Limb (tissue), 2 donors: ENCODE measurements at regions not wholly inside any gene's neighbourhood (a gene's known extent, or its start where the extent isn't known, plus 50 kb on each side); places are given as distances from the start of the nearest gene placed in this dataset.
"Not testable (repeated sequence)": the region's sequence is repeated elsewhere in the genome, so short reads cannot be mapped to it uniquely, and the experiment has no call there.

Experiments used
- DNase-seq, 2 donors: peaks; one replicate each; pipeline ENCODE4 v3.0.0-alpha.2; 2016; ENCODE audit errors: extremely low spot score in 2 of 2

DNA sequence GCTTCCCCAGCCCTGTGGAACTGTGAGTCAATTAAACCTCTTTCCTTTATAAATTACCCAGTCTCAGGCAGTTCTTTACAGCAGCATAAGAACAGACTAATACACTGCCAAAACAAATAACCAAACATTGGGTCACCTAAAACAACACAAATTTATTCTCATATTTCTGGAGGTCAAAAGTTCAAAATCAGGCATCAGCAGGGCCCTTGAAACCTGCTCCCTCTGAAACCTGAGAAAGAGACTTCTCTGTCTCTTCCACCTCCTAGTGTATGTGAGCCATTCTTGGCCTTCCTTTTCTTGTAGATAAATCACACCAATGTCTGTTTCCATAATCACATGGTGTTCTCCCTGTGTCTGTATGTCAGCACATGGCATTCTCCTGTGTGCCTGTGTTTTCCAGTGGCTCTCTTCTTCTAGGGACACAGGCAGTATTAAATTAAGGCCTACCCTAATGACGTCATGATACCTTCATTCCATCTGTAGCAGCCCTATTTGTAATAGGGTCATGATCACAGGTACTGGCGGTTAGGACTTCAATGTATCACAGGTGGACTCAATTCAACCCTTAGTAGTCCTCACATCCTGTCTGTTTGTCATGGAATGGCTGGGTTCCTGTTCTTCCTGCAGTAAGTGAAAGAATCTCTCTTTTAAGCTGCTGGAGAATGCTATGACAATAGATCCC, 147.3 kb upstream of the CLNK start:
- DNase-seq = no peak

DNA sequence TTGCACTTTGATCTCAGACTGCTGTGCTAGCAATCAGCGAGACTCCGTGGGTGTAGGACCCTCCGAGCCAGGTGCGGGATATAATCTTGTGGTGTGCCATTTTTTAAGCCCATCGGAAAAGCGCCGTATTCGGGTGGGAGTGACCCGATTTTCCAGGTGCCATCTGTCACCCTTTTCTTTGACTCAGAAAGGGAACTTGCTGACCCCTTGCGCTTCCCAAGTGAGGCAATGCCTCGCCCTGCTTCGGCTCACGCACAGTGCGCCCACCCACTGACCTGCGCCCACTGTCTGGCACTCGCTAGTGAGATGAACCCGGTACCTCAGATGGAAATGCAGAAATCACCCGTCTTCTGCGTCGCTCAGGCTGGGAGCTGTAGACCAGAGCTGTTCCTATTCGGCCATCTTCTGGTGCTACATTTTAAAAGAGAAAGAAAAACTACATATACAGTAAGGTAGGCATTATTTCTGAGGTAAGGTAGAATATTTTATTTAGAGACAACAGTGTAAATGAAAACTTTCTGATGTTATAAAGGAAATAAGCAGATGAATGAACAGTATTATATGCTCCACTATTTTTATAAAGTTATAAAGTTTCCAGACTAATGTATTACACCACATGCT, 144.5 kb upstream of the CLNK start:
- not testable (repeated sequence) for DNase-seq

DNA sequence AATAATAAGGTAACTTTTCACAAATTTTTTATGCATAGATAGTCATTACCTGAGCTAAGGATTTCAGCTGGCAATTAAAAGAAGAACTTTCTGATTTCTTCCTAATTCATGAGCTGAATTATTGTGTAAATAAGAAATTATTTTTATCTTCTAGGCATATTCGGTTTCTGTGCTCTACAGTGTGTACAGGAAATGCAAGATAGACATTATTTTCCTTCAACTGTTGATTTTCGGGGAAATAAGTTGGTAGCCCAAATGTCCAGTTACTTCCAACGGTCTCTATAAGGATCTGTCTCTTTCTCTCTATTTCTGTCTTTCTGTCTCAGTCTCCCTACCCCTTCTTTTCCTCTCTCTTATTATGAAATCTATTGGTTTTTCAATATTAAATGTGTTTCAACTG, 137.3 kb upstream of the CLNK start:
- no peak for DNase-seq

DNA sequence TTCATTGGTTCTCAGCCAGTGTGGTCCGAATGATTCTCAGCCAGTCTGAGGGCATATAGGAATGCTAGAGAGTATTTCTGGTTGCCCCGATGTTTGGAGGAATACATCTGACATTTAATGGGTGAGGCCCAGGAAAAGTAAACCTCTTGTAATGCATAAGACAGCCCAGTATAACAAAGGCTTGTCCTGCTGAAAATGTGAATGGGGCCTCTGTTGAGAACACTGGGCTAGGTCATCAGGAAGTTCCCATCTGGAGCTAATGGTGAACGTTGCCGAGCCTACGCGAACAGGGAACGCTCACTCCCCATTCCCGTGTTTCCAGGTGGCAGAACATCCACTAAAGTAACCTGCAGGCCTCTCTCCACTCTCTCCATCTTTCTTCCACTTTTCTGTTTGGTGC, 132.0 kb upstream of the CLNK start:
- no peak for DNase-seq

DNA sequence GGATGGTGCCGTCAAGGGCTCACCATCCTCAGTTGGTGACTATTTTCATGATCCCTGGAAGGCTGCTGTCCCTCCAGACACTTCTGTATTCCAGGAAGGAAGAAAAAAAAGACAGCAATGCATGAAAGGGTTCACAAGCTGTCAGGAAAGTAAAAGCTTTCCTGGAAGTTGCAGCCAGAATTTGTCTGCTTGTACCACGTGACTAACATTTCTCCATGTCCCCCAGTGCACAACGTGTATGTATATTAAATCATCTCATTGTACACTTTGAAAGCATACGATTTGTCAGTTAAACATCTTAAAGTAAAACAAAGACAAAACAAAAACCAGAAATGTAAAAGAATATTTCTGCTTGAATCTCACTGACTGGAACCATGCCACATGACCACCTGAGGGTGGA, 127.4 kb upstream of the CLNK start:
- DNase-seq = peak in 1 of 2 donors; percentile 33

DNA sequence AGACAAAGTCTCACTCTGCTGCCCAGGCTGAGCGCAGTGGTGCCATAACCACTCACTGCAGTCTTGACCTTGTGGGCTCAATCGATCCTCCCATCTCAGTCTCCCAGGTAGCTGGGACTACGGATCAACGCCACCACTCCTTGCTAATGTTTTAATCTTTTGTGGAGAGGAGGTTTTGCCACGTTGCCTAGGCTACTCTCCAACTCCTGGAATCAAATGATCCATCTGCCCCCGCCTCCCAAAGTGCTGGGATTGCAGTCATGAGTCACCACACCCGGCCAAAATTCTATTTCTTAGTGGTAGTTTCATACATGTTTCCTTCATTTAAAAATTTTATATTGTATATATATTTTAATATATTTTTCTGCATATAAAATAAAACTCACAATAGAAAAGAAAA, 125.8 kb upstream of the CLNK start:
- no peak for DNase-seq

DNA sequence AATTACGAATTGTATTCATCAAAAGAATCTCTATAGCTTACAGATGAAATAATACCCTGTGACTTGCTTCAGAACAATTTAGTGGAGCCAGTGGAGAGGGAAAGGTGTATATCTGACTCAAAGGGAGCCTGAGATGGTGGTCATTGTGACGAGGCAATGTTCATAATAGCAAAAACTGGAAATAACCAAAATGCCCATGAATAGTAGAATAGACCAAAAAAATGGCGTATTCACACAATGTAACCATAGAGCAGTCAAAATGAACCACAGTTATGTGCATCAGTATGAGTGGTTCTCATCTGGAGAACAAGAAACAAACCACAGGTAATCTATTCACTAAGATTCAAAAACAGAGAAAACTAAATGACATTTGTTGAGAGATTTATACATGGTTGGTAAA, 125.3 kb upstream of the CLNK start:
- DNase-seq = no peak

DNA sequence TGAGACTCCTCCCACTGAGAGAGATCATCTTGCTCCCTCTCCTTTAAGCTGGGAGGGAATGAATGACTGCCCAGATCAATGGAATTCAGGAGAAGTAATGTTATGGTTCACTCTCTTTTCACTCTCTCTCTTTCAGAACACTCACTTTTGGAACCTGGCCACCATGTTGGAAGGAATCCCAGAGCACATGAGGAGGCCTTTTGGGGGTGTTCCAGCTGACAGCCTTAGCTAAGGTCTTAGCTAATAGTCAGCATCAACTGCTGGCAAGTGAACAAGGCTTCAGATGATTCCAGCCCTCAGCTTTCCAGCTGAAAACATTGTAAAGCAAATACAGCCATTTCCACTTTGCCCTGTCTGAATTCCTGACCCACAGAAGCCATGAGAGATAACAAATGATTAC, 124.0 kb upstream of the CLNK start:
- peak; percentile 76 to 79 for DNase-seq

DNA sequence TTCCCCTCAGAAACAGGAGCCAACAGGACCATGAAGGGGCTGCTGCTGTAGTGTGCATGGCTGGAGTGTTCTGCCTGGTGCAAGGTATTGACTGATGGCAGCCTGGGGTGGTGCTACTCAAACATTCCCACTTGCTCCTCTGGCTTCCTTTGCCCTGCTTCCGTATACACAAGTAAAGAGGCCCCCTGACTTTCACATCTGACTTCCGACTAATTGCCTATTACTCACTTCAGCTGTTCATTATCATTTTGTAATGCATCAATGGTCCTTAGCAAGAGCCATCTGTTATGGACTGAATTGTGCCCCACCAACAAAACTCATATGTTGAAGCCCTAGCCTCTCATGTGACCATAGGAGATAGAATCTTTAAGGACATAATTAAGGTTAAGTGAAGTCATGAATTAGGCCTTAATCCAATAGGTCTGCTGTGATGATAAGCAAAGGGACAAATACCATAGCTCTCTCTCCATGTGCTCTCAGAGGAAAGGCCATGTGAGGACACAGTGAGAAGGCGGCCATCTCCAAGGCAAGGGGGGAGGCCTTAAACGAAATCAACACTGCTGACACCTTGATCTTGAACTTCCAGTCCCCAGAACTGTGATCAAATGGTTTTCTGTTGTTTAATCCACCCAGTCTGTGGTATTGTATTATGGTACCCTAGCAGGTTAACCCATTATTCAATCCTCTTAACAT, 122.5 kb upstream of the CLNK start:
- no peak for DNase-seq

DNA sequence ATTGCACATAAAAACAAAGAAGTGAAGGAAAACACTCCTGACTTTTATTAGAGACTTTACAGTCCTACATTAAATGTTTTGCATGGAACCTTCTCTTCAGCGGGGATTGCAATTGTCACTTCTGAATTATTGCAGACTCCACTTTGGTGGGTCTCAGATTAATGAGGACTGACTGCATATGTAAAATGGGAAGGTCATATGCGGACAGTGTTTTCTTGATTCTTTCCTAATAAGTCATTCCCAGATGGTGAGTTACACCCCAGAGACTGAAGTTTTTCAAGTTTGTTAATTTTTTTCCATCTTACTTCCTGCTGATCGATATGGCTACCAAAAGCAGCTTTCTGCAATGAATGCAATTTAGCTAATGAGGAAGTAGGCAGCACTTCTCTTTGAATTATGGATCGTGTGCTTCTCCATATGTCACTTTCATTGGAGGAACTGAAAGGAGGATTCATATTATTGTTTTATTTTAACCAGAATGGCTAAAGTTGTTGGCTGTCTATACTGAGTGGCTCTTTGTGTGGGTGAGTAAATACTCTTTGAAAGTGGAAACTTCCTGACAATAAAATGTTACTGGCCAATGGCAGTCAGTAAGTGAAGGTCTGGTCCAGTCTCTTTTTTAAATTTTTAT, 119.3 kb upstream of the CLNK start:
- DNase-seq = no peak

DNA sequence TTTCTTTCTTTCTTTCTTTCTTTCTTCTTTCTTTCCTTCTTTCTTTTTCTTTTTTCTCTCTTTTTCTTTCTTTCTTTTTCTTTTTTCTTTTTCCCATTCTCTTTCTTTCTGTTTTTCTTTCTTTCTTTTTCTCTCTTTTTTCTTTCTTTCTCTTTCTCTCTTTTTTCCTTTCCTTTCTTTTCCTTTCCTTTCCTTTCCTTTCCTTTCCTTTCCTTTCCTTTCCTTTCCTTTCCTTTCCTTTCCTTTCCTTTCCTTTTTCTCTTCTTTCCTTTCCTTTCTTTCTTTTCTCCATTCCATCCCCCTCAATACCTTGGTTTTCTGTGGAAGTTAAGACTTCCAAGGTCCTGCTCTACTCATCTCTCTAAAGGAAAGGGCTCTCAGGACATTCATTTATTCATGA, 102.8 kb upstream of the CLNK start:
- no peak for DNase-seq

DNA sequence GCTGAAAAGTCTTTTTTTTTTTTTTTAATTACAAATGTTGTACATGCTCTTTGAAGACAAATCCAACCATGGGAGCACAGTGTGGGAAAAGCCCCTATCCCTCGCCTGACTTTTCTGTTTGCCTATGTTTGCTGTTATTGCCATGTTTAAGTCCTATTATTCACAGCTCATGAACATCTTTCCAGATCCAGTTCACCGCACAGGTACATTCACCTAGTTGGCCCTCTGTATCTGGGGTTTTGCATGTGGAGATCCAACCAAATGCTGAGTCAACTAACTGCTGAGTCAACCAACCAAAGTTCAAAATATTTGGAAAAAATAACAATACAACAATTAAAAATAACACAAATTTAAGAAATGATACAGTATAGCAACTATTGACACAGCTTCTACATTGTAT, 100.1 kb upstream of the CLNK start:
- no peak for DNase-seq

DNA sequence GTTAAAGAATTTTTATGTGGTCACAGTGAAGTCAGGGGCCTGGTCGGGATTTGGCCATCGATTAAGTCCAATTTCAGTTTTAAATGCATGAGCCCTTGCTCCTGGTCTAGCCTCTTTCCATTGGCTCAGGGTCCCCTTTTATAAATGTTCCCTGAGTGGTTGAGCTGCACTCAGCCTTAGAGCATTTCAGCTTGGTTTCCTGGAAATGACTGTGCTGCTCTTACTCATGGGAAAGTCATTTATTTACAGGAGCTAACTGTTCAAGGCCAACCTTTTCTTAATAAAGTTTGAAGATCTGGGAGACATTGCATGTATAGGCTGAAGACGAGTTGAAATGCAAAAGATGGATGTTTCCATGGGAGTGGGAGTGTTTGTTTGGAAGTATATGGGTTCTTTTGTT, 98.8 kb upstream of the CLNK start:
- peak in 1 of 2 donors; percentile 10 for DNase-seq

DNA sequence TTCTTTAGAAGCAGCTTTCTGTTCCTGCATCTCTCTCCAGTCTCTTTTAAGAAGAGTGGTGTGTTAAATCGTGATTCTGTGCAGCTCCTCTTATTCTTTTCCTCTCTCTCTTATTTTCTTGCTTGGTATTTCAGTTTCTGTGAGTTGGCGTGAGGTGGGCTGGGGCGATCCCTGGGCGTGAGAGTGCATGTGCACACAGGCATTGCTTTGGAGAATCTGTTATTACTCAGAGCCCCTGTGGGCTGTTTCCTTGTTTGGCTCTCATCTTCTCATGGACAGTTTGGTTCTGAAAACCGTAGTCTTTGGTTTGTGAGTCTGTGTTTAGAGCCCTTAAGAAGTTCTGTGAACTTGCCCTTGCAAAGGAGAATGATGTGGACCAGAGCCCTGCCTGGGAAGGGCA, 97.2 kb upstream of the CLNK start:
- no peak for DNase-seq

DNA sequence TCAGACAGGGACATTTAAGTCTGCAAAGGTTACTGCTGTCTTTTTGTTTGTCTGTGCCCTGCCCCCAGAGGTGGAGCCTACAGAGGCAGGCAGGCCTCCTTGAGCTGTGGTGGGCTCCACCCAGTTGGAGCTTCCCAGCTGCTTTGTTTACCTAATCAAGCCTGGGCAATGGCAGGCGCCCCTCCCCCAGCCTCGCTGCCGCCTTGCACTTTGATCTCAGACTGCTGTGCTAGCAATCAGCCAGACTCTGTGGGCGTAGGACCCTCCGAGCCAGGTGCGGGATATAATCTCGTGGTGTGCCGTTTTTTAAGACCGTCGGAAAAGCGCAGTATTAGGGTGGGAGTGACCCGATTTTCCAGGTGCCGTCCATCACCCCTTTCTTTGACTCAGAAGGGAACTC, 96.2 kb upstream of the CLNK start:
- DNase-seq = not testable (repeated sequence)

DNA sequence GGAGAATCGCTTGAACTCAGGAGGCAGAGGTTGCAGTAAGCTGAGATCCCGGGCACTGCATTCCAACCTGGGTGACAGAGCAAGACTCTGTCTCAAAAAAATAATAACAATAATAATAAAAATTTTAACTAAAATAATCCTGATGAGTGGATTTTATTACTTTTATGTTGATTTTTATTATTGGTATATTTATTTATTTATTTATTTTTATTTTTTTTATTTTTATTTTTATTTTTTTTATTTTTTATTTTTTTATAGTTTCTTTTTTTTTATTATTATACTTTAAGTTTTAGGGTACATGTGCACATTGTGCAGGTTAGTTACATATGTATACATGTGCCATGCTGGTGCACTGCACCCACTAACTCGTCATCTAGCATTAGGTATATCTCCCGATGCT, 90.6 kb upstream of the CLNK start:
- DNase-seq = not testable (repeated sequence)

DNA sequence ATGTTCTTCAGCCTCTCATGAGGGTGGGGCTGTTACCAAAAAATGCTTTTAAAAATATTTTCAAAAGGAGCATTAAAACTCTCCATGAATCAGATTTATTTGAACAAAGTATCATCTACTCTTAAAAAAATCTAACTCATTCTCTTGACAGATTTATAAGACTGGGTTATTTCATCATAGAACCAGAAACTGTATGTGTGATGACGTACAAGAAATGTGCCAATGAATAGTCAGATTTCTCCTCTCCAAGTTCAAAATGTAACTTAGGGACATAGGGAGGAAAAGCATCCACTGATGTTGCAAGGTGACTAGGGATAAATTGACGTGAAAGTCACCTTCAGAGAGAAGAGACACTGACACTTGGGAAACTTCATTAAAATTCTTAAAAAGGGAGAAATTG, 89.1 kb upstream of the CLNK start:
- no peak for DNase-seq

DNA sequence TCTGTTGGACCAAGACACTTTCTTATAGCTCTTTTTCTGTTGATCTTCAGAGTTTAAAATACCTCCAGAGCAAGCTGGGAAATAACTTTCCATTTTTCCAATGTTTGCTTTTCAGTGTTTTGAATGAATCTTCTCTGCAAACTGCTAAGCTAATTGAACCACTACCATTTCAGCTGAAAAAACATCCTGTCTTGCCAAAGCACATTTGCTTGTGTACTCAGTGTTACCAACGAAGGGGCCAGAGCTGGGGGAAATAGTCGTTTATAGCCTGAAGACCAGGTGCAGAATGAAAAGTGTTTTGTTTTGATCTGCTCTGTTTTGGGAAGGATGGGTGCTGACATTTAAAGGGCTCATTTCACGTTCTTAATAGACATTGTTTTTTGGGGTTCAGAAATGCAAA, 88.4 kb upstream of the CLNK start:
- no peak for DNase-seq

DNA sequence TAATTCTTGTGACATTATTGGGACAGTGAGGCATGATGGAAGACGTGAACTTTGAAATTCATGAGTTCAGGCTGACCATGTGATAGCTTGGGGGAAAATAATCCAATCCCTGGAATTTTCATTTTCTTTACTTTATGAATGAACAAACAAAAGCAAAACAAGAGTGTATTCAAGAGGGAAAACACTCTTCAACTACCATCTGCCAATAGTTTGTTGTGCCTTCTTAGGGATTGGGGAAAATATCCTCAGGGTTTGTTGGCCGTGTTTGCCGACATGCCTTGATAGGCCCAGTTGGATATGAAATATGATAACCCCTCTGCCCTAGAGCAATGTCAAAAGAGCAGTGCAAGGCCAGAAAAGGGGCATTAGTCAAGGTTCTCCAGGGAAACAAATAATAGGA, 80.8 kb upstream of the CLNK start:
- no peak for DNase-seq

DNA sequence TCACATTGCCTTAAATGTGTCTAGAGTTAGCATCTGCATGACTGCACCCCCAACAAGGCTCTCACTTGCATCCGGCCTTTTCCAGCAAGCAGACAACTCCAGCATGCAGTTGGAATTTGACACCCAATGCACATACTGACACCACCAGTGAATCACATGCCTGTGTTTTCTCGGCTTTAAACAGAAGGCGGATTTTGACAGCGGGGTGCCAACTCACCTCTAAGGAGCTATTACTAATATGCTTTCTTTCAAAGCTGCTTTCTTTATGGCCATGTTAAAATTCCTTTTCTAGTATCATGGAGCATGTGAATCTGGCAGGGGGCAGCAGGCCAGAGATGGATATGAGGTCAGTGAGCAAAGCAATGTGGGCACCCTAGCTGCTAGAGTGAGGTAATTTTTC, 78.0 kb upstream of the CLNK start:
- DNase-seq = peak; percentile 35 to 40

DNA sequence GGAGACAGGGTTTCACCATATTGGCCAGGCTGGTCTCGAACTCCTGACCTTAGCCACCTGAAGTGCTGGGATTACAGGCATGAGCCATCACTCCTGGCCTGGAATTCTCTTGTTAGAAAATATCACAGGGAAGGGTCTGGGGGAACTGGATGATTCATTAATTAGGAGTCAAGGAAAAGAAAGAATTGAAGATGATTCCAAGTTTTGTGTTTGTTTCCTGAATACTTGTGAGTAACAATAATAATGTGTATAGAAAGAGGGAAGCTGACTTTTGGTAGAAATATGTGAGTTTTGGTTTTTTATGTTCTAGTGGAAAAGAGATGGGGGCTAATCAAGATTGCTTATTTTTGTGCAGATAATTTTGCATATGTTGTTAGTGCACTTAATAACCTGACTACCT, 77.3 kb upstream of the CLNK start:
- DNase-seq = no peak

DNA sequence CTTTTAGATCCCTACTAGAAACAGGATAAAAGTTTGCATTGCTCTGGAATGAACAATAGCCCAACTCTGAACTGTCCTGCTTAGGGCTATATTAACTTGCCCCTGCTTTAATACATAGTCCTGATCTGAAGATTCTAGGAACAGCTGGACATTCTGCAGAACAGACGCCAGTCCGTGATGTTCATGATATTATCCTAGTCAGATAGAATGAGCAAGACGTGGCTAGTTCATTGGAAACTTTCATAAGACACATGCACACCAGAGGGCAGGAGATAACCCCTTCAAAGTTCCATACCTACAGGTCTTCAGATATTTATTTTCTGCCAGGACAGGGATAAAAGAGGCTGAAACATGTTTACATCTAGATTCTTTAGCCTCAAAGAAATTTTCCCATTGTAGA, 75.5 kb upstream of the CLNK start:
- DNase-seq = no peak

DNA sequence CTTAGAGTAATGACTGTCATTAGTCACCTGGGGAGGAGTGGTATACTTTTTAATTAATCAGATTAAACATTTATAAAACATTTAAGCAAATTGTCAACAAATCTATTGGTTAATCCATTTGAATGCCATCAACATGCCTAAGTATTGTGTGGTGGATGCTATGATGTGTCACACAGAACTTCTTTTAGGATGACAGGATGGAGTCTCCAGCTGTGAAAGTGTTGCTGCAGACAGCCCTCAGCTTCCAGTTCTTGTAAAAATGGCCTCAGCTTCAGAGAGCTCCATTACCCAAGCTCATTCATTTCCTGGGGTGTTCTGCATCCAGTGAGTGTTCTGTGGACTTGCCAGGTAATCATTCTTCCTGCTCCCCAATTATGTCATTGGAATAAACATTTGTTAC, 74.3 kb upstream of the CLNK start:
- no peak for DNase-seq
